Neural progenitor cell (in vitro differentiated cells): ENCODE measurements at regions not wholly inside any gene's neighbourhood (a gene's known extent, or its start where the extent isn't known, plus 50 kb on each side); places are given as distances from the start of the nearest gene placed in this dataset.
A peak's percentile ranks its signal among the peaks of the same experiment; 100 is the strongest.

Source experiments
- DNase-seq: peaks from one replicate; pipeline ENCODE4 v3.0.0-alpha.2; 2016; ENCODE audit warnings: low spot score
- H2AFZ ChIP-seq: fragments of 200-600 bp; sonication (generic); replicated peaks from 2 replicates; pipeline ENCODE4 v1.6.1; 2016; ENCODE audit warnings: antibody characterized with exemption
- H3F3A ChIP-seq: fragments of 200-600 bp; sonication (generic); 2 replicates; pipeline ENCODE4 v1.6.1; 2016; ENCODE audit warnings: antibody characterized with exemption, low read depth
- H3K27ac ChIP-seq: fragments of 200-600 bp; sonication (generic); 2 replicates; pipeline ENCODE4 v1.5.1; 2016; ENCODE audit warnings: mild to moderate bottlenecking
- H3K27me3 ChIP-seq: fragments of 200-600 bp; sonication (generic); 2 replicates; pipeline ENCODE4 v1.6.1; 2016; ENCODE audit warnings: mild to moderate bottlenecking, moderate library complexity
- H3K36me3 ChIP-seq: fragments of 200-600 bp; sonication (generic); 2 replicates; pipeline ENCODE4 v1.5.1; 2016
- H3K4me1 ChIP-seq: fragments of 200-600 bp; sonication (generic); 2 replicates; pipeline ENCODE4 v1.6.1; 2016; ENCODE audit warnings: mixed run types
- H3K4me2 ChIP-seq: fragments of 200-600 bp; sonication (generic); 2 replicates; pipeline ENCODE4 v1.6.1; 2016
- H3K4me3 ChIP-seq: fragments of 200-600 bp; sonication (generic); 2 replicates; pipeline ENCODE4 v1.5.1; 2016
- H3K79me2 ChIP-seq: fragments of 200-600 bp; sonication (generic); 2 replicates; pipeline ENCODE4 v1.6.1; 2016; ENCODE audit warnings: low read depth
- H3K9ac ChIP-seq: fragments of 200-600 bp; sonication (generic); 2 replicates; pipeline ENCODE4 v1.6.1; 2016
- H3K9me3 ChIP-seq: fragments of 200-600 bp; sonication (generic); 2 replicates; pipeline ENCODE4 v1.5.1; 2016; ENCODE audit warnings: low read depth
- H4K20me1 ChIP-seq: fragments of 200-600 bp; sonication (generic); 2 replicates; pipeline ENCODE4 v1.6.1; 2016; ENCODE audit warnings: low read depth
- H3K27ac Mint-ChIP-seq: 3 replicates; pipeline ENCODE4 v1.8.0; 2021; ENCODE audit warnings: mixed read lengths
- H3K27me3 Mint-ChIP-seq: 2 replicates; pipeline ENCODE4 v1.8.0; 2022; ENCODE audit warnings: low read depth, mild to moderate bottlenecking, inconsistent platforms, moderate library complexity, mixed read lengths; ENCODE audit not compliant: insufficient read depth
- H3K36me3 Mint-ChIP-seq: 3 replicates; pipeline ENCODE4 v1.8.0; 2021; ENCODE audit warnings: mixed read lengths
- H3K4me1 Mint-ChIP-seq: 3 replicates; pipeline ENCODE4 v1.8.0; 2021; ENCODE audit warnings: mixed read lengths
- H3K4me3 Mint-ChIP-seq: 3 replicates; pipeline ENCODE4 v1.8.0; 2021; ENCODE audit warnings: mild to moderate bottlenecking, moderate library complexity, mixed read lengths
- H3K9me3 Mint-ChIP-seq: 3 replicates; pipeline ENCODE4 v1.8.0; 2020; ENCODE audit warnings: mixed read lengths
- EZH2 ChIP-seq: fragments of 200-600 bp; sonication (generic); IDR thresholded peaks from 2 replicates; pipeline ENCODE4 v1.6.1; 2017; ENCODE audit warnings: antibody characterized with exemption, mild to moderate bottlenecking, moderate library complexity
- EZH2phosphoT487 ChIP-seq: fragments of 200-600 bp; sonication (generic); IDR thresholded peaks from 2 replicates; pipeline ENCODE4 v1.6.1; 2017; ENCODE audit warnings: antibody characterized with exemption
- TF ChIP-seq, protein P1 (sequence below): fragments of 200-600 bp; sonication (generic); IDR thresholded peaks from 2 replicates; pipeline ENCODE4 v1.5.1; 2017; ENCODE audit warnings: antibody characterized with exemption, mild to moderate bottlenecking

DNA sequence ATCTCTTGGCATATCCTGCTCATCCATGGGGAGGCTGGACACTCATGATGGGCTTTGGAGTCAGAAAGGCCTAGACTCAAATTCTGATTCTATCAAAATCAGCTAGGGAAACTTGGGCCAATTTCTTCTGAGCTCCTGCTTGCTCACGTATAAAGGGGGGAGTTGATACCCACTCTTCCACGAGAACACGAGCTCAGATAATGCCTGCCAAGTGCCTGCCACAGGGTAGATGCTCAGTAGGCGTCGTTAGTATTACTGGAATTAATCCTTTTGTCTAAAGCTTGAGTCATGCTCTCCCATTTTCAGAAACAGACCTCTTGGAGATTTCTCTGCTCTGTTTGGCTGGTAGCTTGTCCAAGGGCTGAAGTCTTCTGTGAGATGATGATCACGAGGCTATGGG lies 238.3 kb upstream of the MVB12B start:
- Histone ChIP-seq H3K4me3 (no peak overlapping the region), H3K4me1 (no peaks in the 10 kb centered on the region), H3K36me3 (no peaks in the 10 kb centered on the region), H3F3A (no peaks in the 10 kb centered on the region), H3K27me3 (peaks cover 4% of the 10 kb centered on the region), H4K20me1 (peaks cover 2% of the 10 kb centered on the region), H3K27ac (no peak overlapping the region), H3K9ac (no peak overlapping the region), H3K9me3 (no peaks in the 10 kb centered on the region), H3K4me2 (no peak overlapping the region), H2AFZ (no peak overlapping the region), H3K79me2 (no peaks in the 10 kb centered on the region)
- no peak for TF ChIP-seq EZH2
- TF ChIP-seq EZH2phosphoT487, result no peak
- H3K27ac Mint-ChIP-seq, result no peak overlapping the region
- no peak overlapping the region for H3K4me3 Mint-ChIP-seq
- H3K27me3 Mint-ChIP-seq, result peaks cover 11% of the 10 kb centered on the region
- H3K36me3 Mint-ChIP-seq, result no peaks in the 10 kb centered on the region
- no peak for DNase-seq
- no peaks in the 10 kb centered on the region for H3K4me1 Mint-ChIP-seq
- H3K9me3 Mint-ChIP-seq, result no peaks in the 10 kb centered on the region

DNA sequence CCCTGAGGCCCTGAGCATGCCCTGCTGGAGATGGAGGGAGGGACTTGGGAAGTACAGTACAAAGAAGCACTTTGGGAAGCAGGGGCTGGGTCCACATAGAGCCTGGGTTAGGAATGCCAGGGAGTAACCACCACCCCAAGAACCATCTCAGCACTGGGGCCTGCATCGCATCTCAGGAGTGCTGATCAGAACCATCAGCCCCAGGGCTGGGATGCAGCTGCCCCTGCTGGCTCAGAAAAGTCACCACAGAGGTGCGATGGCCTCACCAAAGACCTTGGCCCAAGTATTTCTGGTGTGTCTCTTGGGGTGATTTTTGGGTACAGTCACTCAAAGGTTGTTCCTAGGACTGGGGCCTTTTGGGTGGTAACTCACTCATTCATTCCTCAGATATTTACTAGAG lies 236.8 kb upstream of the MVB12B start:
- Histone ChIP-seq H3K79me2 (no peaks in the 10 kb centered on the region), H3K4me3 (no peak overlapping the region), H3F3A (no peaks in the 10 kb centered on the region), H3K4me1 (no peaks in the 10 kb centered on the region), H3K4me2 (no peak overlapping the region), H3K9ac (no peak overlapping the region), H3K27ac (no peak overlapping the region), H3K36me3 (no peaks in the 10 kb centered on the region), H3K9me3 (no peaks in the 10 kb centered on the region), H3K27me3 (peaks cover 4% of the 10 kb centered on the region), H4K20me1 (no peaks in the 10 kb centered on the region), H2AFZ (no peak overlapping the region)
- Mint-ChIP-seq H3K36me3 (no peaks in the 10 kb centered on the region), H3K9me3 (no peaks in the 10 kb centered on the region), H3K27ac (no peak overlapping the region), H3K4me3 (no peak overlapping the region), H3K4me1 (no peaks in the 10 kb centered on the region), H3K27me3 (peaks cover 6% of the 10 kb centered on the region)
- no peak for DNase-seq
- TF ChIP-seq EZH2phosphoT487 (no peak), EZH2 (no peak)
- TF ChIP-seq, protein P1, sequence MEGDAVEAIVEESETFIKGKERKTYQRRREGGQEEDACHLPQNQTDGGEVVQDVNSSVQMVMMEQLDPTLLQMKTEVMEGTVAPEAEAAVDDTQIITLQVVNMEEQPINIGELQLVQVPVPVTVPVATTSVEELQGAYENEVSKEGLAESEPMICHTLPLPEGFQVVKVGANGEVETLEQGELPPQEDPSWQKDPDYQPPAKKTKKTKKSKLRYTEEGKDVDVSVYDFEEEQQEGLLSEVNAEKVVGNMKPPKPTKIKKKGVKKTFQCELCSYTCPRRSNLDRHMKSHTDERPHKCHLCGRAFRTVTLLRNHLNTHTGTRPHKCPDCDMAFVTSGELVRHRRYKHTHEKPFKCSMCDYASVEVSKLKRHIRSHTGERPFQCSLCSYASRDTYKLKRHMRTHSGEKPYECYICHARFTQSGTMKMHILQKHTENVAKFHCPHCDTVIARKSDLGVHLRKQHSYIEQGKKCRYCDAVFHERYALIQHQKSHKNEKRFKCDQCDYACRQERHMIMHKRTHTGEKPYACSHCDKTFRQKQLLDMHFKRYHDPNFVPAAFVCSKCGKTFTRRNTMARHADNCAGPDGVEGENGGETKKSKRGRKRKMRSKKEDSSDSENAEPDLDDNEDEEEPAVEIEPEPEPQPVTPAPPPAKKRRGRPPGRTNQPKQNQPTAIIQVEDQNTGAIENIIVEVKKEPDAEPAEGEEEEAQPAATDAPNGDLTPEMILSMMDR, result no peak

DNA sequence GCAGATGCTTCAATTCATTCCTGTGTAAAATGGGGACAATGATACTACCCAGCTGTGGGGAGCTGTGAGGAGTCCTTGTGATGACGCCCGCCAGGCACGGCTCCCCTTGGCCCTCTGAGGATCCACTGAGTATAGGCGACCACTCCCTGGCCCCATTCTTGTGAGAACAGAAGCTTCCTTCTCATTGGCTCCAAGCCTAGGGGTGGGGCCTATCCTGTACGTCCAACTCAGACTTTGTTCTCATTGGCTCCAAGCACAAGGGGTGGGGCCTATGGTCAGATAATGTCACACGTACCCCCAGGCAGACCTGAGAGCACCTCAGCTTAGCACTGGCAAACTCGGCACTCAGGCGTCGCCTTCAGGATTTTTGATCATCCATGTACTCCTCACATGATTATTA lies 232.9 kb upstream of the MVB12B start:
- Histone ChIP-seq H3K27me3 (no peaks in the 10 kb centered on the region), H3K4me1 (no peaks in the 10 kb centered on the region), H3F3A (no peaks in the 10 kb centered on the region), H3K27ac (no peak overlapping the region), H3K9me3 (no peaks in the 10 kb centered on the region), H3K4me3 (no peak overlapping the region), H4K20me1 (no peaks in the 10 kb centered on the region), H3K79me2 (no peaks in the 10 kb centered on the region), H2AFZ (no peak overlapping the region), H3K4me2 (no peak overlapping the region), H3K36me3 (no peaks in the 10 kb centered on the region), H3K9ac (no peak overlapping the region)
- H3K27me3 Mint-ChIP-seq, result peaks cover 2% of the 10 kb centered on the region
- H3K27ac Mint-ChIP-seq, result no peak overlapping the region
- H3K9me3 Mint-ChIP-seq, result no peaks in the 10 kb centered on the region
- no peaks in the 10 kb centered on the region for H3K36me3 Mint-ChIP-seq
- no peak for TF ChIP-seq EZH2
- TF ChIP-seq EZH2phosphoT487, result no peak
- TF ChIP-seq, protein P1, result no peak
- H3K4me3 Mint-ChIP-seq, result no peak overlapping the region
- H3K4me1 Mint-ChIP-seq, result peaks cover 14% of the 10 kb centered on the region
- DNase-seq, result peak; percentile 14

DNA sequence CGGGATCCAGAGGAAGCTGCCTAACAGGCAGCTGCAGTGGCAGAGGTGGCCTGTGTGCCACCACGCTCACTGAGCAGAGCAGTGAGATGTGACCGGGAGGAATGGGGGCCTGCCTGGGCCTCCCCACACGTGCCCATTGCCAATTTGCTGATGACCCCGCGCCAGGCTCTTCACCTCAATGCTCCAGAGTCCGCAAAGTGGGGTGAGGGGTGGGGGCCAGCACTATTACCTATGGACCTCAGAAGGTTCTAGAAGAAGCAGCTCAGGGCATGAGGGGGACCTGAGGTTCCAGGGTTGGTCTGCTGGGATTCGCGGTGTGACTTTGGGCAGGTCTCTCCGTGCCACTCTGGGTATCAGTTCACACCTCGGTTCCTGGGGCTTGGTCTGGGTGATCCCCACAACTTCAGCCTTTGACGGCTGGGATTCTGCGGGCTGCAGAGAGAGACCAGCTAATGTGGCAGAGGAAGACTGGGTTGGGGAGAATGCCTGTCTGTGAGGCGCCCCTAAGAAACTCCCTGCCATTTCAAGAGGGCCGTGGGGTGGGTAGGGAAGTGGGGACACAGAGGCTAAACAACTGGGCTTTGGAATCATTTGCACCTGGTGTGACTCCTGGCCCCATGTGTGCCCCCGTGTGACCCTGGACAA lies 231.0 kb upstream of the MVB12B start:
- Histone ChIP-seq H3K27me3 (no peaks in the 10 kb centered on the region), H3F3A (no peaks in the 10 kb centered on the region), H3K79me2 (no peaks in the 10 kb centered on the region), H3K9me3 (no peaks in the 10 kb centered on the region), H3K4me3 (no peak overlapping the region), H3K4me1 (no peaks in the 10 kb centered on the region), H3K4me2 (no peak overlapping the region), H2AFZ (no peak overlapping the region), H4K20me1 (no peaks in the 10 kb centered on the region), H3K27ac (no peak overlapping the region), H3K9ac (no peak overlapping the region), H3K36me3 (no peaks in the 10 kb centered on the region)
- no peak overlapping the region for H3K27ac Mint-ChIP-seq
- H3K4me3 Mint-ChIP-seq, result no peak overlapping the region
- H3K36me3 Mint-ChIP-seq, result no peaks in the 10 kb centered on the region
- no peak for DNase-seq
- H3K27me3 Mint-ChIP-seq, result peaks cover 4% of the 10 kb centered on the region
- peaks cover 6% of the 10 kb centered on the region for H3K9me3 Mint-ChIP-seq
- peaks cover 14% of the 10 kb centered on the region for H3K4me1 Mint-ChIP-seq
- TF ChIP-seq EZH2, result no peak
- no peak for TF ChIP-seq EZH2phosphoT487
- TF ChIP-seq, protein P1, result no peak
